ENCODE measurements at regions not wholly inside any gene's neighbourhood (a gene's known extent, or its start where the extent isn't known, plus 50 kb on each side); places are given as distances from the start of the nearest gene placed in this dataset.

- TF ChIP-seq CTCF (IDR thresholded peaks at IDR 0.05; ENCODE audit: low read depth, low read length, missing input control) (no peak), YY1 (IDR thresholded peaks at IDR 0.05) (no peak), TAF1 (conservative IDR thresholded peaks at IDR 0.05) (no peak), EGR1 (IDR thresholded peaks at IDR 0.05; ENCODE audit: low read depth in 2 of 2) (no peak), RAD21 (IDR thresholded peaks at IDR 0.05) (no peak), ATF3 (IDR thresholded peaks at IDR 0.05) (no peak), HNF4A (conservative IDR thresholded peaks at IDR 0.05) (no peak)
- TF ChIP-seq, protein P1, sequence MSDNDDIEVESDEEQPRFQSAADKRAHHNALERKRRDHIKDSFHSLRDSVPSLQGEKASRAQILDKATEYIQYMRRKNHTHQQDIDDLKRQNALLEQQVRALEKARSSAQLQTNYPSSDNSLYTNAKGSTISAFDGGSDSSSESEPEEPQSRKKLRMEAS (IDR thresholded peaks at IDR 0.05) = no peak
Observed at GRCh38 chr11:110795112-110795624, 82.9 kb upstream of the ARHGAP20 start.
